NCI-H2107 treated with DMSO at 0.1 percent for 48 hours (cell line): ENCODE measurements at regions not wholly inside any gene's neighbourhood (a gene's known extent, or its start where the extent isn't known, plus 50 kb on each side); places are given as distances from the start of the nearest gene placed in this dataset.

ENCODE experiments used
- DNase-seq: peaks from one replicate; lab custom pipeline; 2025; ENCODE audit not compliant: unreplicated experiment; lab: John Stamatoyannopoulos, UW

DNA sequence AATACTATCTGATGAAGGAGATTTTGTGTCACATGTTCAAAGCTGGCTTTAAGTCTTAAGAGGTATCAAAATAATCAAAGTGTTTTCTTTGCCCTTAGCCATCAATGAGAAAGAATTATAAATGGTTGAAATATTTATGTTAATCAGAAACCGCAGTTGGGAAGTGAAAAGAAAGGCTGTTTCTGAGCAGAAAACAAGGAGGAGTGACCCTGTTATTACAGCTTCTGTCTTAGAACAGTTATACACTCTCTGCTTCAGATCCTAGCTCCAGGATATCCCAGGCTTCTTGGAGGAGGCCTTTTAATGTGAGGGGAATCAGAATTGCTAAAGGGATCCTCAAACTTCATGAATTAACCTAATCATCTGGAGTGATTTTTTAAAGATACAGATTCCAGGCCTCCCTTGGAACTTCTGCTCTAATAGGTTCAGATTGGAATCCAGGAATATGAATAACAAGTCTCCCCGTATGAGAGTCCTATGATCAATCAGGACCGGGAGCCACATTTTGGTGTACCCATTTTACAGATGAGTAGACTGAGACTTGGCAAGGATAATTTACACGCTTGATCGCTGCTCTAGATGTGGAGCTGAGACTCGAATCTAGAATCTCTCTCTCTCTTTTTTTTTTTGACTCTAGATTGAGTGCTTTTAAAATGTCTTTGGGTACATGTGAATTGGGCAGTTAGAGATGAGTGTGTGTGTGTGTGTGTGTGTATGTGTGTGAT is 50.8 kb upstream of the JAG1 start:
- DNase-seq, result no peak

DNA sequence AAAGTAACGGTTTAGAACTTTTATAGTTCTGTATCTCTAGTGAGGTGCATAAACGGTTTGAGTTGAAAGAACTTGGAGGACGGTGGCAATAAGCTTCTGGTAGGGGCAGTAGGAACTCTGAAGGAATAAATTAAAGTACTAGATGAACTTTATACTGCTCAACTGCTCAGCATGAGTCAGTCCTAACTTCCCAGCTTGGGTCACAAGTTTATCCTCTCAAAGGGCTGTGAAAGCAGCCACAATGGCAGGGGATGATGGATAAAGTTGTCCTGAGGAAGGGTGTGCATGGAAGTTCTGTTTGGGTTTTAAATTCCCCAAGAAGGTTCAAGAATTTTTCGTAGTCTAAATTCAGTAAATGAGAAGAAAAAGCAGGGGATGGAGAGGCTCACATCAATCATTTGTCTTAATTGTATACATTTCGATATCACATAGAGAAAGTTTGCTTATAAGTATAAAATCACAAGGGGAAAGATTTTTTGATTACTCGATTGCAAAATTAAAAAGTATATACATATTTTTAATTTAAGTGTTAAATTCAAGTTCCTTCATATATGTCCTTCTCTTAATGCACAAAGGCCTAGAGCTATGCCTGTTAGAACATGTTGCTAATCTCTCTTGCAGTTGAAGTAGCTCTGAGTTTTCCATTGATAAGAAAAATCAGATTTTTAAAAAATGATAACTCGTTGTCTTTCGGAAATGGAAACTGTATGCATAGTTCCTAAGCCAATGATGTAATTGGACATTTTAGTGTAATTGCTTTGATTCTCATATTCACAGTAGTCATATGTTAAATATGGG is 55.3 kb upstream of the JAG1 start:
- DNase-seq, result no peak

DNA sequence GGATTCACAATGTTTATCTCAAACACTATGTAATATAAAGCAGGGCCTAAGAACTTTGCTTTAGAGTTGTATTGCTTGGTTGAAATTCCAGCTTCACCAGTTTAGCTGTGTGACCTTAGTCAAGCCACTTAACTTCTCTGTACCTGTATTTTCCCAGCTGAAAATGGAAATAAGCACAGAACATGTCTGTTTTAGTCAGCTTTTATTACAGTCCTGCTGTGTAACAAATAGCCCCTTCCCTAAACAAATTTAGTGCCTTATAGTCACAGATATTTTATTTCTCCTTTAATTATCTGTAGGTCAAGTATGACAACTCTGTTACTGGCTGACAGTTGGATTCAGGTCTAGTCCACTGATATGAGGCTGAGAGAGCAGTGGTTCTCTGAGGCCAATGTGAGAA is 56.0 kb upstream of the JAG1 start:
- no peak for DNase-seq

DNA sequence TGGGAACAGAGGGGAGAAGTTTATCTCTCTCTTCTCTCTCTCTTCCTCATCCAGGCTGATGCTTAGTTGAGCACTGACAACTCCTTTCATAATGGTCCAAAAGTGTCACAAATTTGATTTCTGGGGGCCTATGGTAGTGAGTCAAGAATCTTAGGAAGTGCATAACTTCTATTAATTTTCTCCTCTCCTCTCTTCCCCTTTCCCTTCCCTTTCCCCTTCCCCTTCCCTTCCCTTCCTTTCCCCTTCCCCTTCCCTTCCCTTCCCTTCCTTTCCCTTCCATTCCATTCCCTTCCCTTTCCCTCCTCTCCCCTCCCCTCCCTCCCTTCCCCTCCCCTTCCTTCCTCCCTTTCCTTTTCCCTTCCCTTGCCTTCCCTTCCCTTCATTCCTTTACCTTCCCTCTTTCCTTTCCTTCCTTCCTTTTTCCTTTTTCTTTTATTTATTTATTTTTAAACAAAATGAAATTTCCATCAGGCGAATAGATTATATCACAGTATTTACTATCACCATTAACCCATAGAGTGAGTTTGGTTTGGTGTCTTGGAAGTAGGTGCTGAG is 56.9 kb upstream of the JAG1 start:
- no peak for DNase-seq

DNA sequence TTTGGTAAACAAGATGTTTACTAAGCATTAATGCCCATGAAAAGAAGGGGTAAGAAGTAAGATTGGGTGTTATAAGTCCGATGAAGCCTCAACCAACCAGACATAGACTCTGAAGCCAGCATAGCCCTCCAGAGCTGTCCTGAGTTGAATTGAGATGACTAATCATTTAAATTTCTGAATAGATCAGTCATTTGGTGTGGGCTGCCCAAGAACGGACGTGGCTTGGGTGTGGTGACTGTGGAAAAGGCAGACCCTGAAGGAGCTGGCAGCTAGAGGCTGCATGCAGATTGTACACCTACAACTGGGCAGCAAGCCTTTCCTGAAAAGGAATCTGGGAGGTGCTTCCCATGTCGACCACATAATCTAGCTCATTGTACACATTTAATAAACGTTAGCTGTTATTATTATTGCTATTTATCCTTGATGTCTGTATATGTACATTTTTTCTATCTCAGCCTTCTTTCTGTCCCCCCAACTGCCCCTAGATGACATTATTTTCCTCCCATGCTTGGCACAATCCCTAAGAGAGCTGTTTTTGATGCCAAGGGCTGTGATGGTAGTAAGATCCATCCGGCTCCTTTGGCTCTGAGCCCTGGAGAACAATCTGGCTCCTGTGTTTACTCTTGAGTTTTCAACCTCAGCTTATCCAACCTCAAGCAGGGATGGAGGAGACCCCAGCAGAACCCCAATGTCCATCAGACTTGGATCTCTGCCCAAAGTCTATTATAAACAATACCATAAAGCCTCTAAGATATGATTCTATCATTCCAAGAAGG is 57.6 kb upstream of the JAG1 start:
- no peak for DNase-seq

DNA sequence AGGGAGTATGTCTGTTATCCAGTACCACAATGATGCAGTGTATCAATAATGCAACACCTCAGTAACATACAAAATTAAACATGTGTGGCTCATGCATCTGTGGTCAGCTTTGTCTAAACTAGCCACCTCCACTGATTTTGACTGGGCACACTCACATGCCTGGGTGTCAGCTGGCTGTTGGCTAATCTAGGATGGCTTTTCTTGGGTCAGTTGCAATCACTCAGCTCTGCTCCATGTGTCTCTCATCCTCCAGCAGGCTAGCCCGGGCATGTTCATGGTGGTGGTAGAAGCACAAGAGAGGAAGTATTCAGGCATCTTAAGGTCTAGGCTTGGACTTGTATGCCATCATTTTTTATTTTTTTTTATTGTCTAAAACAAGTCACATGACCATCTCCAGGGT is 59.3 kb upstream of the JAG1 start:
- DNase-seq, result no peak

DNA sequence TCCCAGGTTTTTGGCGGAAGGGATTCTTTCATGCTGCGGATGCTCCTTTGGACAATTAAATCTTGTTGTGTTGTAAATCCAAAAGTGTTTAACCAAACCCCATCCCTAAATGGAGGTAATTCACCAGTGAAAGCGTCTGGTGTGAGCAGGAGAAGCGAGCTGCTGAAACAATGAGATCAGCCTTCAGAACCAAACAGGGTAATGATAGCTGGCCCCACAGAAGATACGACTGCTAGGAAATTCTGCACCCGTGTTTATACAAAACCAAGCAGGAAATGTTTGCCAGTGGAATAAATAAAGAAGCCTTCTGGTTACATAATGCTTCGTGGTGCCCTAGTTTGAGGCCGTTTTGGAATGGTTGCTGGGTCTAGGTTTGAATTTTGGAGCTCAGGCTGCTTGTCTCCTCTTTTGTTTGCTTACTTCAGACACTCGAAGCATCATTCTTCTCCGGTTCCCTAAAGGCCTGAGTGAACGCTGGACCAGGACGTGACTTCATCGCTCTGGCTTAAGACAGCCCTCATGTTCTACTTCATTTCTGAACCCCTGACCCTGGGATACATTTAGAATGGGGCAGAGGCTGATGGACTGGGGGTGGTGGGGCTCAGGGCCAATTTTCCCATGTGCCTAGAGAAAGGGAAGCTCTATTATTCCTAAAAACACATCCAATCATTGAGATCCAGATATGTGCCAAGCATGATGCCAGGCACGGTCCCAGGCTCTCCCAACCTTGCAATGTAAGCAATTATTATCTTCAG is 61.6 kb upstream of the JAG1 start:
- no peak for DNase-seq

DNA sequence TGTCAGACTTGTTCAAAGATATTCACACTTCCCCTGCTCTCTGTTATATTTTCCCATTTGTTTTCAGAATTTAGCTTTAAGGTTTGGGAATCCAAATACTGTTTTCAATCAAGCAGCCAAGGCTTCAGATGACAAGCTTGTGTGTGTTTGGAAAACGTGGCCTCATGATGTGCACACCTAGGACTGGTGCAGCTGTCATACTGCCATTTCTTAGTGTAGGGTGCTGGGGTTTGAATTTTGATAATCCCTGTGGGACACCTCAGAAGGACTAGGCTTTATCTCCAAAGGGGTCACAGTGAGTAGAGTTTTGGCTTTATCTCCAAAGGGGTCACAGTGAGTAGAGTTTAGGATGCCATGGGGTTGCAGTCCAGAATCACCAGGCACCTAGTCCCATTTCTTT is 65.3 kb upstream of the JAG1 start:
- no peak for DNase-seq

DNA sequence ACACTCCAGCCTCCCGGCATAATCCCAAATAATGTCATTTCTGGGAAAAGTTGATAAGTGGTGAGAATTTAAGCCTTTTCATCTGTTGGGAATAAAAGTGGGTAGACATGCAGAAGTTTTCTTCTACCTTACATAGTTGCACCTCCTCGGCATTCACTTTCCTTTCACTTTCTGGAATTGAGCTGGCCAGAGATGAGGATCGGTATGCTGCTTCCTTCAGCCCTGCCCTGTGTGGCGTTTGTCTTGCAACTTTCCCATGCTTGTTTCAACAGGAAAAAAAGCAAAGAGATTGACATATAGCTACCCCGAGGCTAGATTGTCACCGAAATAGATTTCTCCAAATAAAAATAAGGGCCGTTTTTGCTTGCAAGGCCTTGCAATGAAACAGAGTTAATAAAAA is 65.8 kb upstream of the JAG1 start:
- no peak for DNase-seq

DNA sequence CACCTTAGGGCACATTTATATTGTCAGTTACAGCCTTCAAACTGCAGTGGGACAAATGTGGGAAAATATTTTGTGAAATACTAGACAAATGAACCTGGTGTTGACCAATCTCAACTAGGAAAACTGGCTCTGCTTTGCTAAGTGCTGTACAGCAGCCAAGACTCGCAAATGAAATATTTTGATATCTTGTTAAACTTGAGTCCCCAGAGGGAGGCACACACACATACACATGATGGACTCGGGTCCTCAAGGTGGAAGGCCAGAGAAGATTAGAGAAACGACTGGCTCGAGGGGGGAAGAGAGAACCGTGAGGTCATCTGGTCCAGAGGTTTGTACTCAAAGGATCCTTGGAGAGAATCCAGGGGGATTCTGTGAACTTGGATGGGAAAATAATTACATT is 67.3 kb upstream of the JAG1 start:
- no peak for DNase-seq

DNA sequence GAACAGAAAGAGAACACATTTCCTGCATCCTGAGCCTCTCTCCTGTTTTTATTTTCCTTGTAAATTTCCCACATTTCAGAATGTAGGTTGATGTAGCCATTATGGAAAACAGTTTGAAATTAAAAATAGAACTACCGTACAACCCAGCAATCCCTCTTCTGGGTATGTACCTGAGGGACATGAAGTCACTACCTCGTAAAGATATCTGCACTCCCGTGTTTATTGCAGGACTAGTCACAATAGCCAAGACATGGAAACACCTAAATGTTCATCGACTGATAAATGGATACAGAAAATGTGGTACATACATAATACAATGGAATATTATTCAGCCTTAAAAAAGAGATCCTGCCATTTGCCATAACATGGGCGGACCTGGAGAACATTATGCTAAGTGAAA is 72.0 kb upstream of the JAG1 start:
- no peak for DNase-seq

DNA sequence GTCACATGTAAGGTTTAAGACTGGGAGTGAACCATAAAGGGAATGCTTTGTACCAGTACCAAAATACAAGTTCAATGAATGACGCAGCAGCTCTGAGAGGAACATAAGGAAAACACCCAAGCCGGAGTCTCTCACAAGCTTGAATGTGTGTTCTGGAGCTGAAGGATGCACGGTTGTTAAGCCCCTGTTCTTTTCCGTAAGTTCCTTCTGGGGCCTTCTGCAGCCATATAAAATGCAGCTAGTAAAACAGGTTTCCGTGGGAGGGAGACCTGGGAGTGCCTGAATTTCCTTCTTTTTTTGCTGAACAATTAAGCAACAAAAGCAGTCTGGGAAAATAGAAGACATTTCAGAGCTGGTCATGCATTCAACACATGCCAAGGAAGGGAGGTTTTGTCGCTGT is 73.2 kb upstream of the JAG1 start:
- no peak for DNase-seq

DNA sequence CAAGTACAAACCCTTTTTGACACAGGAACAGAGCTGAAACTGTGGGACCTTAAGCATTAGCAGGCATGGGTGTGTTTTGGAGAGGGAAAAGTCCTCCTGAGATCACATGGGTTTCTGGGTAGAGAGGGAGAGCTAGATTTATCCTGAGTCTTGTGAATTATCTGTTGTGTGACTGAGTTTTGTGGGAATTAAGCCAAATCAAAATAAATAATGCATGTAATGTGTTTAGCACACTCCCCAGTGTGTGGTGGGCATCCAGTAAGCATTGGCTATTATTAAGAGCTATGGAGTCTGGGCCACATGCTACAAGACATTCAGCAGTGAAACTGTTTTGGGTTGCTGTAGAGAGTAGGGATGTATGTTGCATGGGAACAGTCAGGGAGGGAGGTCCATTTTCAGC is 75.3 kb upstream of the JAG1 start:
- DNase-seq, result no peak

DNA sequence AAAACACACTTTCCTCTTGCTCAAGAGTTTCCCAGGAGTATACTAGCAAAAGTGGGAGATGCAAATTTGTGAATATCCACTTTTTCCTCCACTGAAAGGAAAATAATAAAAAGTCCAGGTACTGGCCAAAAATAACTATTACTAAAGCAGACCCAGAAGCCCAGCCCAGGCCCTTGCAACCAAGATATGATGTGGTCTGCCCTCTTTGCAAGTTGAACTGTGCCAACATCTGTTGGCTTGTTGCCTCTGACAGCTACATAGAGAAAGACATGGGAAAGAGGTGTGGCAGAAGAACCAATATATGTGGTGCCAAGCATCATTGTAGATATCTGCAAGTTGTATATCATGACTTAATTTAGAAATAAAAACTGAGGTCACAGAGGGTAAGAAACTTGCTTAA is 78.4 kb upstream of the JAG1 start:
- no peak for DNase-seq

DNA sequence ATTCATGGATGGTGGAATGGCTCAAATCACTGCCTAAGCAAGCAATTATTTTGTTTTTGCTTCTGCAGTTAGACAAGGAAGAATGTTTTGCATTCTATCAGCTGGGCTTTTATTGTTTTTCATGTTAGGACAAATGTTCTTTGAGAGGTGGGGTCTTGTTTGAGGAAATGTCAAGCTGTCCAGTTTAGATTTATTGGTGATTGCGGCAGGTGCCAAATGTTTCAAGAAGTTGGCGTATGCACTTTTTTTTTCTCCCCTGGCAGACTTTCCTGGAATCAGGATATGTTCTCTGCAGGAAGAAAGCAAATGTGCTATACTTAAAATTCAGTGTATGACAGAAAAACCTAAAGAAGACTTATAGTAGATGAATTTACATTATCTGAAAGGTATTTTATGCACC is 81.0 kb upstream of the JAG1 start:
- DNase-seq, result no peak

DNA sequence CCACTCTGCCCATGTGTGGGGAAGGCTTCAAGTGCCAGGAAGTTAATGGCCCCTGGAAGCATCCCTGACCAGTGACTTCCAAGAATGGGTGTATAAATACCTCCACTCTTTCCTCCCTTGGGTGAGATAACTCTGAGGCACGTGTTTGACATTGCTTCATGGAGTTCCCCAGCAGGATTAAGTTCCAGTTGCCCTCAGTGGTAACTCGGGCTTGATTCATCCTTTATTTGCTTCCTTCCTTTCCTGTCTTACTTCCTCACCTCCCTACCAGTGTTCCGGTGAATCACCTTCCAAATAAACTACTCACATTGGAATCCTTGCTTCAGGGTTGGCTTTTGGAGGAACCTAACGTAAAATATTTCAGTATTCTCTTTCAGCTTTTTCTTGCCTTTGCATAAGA is 84.6 kb upstream of the JAG1 start:
- DNase-seq, result no peak

DNA sequence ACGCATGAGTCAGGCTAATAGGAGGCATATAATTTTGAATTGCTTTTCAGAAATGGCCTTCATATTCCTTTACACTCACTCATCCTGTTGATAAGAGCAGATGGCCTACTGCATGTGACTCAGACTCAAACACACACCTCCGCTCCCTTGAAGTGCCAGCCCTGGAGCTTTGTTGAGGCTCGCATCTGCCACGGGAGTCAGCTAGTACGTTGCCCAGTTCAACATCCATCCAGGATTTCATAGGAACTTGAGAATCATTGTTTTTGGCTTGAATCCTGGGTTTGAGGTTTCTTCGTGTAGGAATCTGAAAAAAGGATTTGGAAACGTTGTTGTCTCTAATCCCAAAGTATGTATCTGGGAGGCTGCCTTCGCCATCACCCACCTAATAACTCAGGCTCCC is 87.4 kb upstream of the JAG1 start:
- no peak for DNase-seq

DNA sequence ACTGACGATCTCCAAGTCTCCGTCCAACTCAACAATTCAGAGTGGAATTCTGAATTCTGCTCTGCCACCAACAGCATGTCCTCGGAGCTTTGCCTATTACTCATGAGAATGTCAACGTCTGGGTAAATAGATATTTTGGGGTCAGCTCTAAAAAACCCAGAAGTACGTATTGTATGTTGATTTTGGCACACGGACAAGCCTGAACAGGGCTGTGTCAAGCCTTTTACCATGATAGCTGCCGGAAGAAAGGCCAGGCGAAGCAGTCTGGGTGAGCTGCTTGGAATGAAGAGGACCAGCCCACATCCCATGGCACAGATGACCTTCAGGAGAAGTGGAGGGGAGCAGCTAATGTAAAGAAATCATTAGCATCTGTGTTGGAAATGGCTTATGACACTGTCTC is 88.0 kb upstream of the JAG1 start:
- DNase-seq, result no peak

DNA sequence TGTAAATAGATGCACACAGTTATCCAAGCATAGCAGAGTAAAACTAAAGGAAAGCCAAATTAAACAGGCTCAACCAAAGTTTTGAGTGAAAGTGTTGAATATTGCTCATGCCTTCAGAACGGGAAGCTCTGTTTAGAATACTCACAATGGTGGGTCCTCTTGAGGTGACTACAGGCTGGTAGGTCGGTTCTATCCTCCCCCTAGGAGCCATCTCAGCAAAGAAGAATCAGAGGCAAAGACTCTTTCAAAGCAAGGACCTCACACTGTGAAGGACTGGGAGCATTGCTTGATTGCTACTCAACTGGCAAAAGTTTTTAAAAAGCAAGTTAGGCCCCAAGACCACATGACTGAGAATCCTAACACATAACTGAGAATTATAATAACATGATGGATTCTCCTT is 88.4 kb upstream of the JAG1 start:
- DNase-seq, result no peak

DNA sequence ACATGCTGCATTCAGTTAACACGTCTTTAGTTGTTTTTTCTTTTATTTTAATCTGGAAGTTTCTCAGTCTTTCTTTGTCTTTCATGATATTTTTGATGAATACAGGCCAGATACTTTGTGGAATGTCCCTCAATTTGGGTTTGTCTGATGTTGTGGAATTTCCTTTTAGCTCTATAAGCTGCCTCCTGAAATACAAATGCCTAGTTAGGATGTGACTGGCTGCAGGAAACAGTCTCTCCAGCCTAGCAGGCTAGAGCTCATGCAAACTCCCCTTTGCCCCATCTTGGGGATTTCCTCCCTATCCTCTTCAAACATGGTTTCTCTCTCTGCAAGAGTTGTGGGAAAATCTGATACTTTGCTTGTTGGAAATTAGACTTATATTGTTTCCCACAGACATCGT is 89.3 kb upstream of the JAG1 start:
- no peak for DNase-seq

DNA sequence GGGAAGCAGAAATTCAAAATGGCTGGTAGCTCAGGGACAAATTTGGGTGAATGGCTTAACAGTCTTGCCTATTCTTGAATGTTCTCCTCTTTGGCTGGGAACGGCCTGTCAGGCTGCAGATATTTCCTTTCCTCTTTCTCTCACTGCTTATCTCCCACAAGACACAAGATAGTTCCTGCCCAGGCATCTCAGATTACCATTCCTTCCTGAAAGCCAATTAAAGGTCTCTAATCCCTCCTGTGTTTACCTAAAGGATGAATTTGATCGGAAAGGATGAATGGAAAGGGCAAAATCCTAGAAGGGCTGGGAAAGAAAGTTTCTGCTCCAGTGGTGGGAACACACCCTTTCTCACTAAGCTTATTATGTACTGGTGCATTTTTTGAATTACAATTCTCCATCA is 95.9 kb upstream of the JAG1 start:
- DNase-seq, result no peak
